ENCODE measurements at regions not wholly inside any gene's neighbourhood (a gene's known extent, or its start where the extent isn't known, plus 50 kb on each side); places are given as distances from the start of the nearest gene placed in this dataset.

- Histone ChIP-seq H3K9me3 (ENCODE audit: low read length) (no peaks in the 10 kb centered on the region), H4K20me1 (ENCODE audit: insufficient read depth, low read length) (no peaks in the 10 kb centered on the region), H3K4me1 (ENCODE audit: insufficient read depth, low read length, severe bottlenecking) (no peaks in the 10 kb centered on the region), H3K9ac (ENCODE audit: low read length) (no peak overlapping the region), H3K4me2 (ENCODE audit: low read length) (no peak overlapping the region), H3K79me2 (ENCODE audit: insufficient read depth, low read length) (no peaks in the 10 kb centered on the region), H3K27me3 (ENCODE audit: insufficient read depth, low read length) (no peaks in the 10 kb centered on the region), H3F3A (ENCODE audit: insufficient read depth, low read length) (no peaks in the 10 kb centered on the region), H3K36me3 (ENCODE audit: insufficient read depth, low read length) (no peaks in the 10 kb centered on the region), H3K4me3 (ENCODE audit: low read depth, low read length, poor library complexity, severe bottlenecking) (no peak overlapping the region), H3K9me2 (ENCODE audit: low read depth, low read length) (no peaks in the 10 kb centered on the region), H2AFZ (ENCODE audit: low read length) (no peak overlapping the region), H3K27ac (ENCODE audit: low read depth, low read length, poor library complexity, severe bottlenecking) (no peak overlapping the region)
- no peak for TF ChIP-seq CTCF (IDR thresholded peaks at IDR 0.05; ENCODE audit: low read length)
- no peak for TF ChIP-seq EZH2 (IDR thresholded peaks at IDR 0.05; ENCODE audit: borderline replicate concordance, low read length)
Measured at GRCh38 chr10:108791794-108792474, 1131.4 kb downstream of the XPNPEP1 start.

- H3K4me3 ChIP-seq (ENCODE audit: low read depth, low read length, poor library complexity, severe bottlenecking) = no peak overlapping the region
- no peak overlapping the region for H3K9ac ChIP-seq (ENCODE audit: low read length)
- H3K27ac ChIP-seq (ENCODE audit: low read depth, low read length, poor library complexity, severe bottlenecking) = no peak overlapping the region
- H3K27me3 ChIP-seq (ENCODE audit: insufficient read depth, low read length) = no peaks in the 10 kb centered on the region
- H3K4me1 ChIP-seq (ENCODE audit: insufficient read depth, low read length, severe bottlenecking) = no peaks in the 10 kb centered on the region
- H2AFZ ChIP-seq (ENCODE audit: low read length) = no peak overlapping the region
- no peak overlapping the region for H3K4me2 ChIP-seq (ENCODE audit: low read length)
- H3K9me3 ChIP-seq (ENCODE audit: low read length) = no peaks in the 10 kb centered on the region
- H3K9me2 ChIP-seq (ENCODE audit: low read depth, low read length) = no peaks in the 10 kb centered on the region
- no peak for TF ChIP-seq CTCF (IDR thresholded peaks at IDR 0.05; ENCODE audit: low read length)
- no peak for TF ChIP-seq EZH2 (IDR thresholded peaks at IDR 0.05; ENCODE audit: borderline replicate concordance, low read length)
- H3K36me3 ChIP-seq (ENCODE audit: insufficient read depth, low read length) = no peaks in the 10 kb centered on the region
- H3F3A ChIP-seq (ENCODE audit: insufficient read depth, low read length) = no peaks in the 10 kb centered on the region
- no peaks in the 10 kb centered on the region for H3K79me2 ChIP-seq (ENCODE audit: insufficient read depth, low read length)
- H4K20me1 ChIP-seq (ENCODE audit: insufficient read depth, low read length) = no peaks in the 10 kb centered on the region
Measured at GRCh38 chr10:108791030-108791429, 1132.3 kb downstream of the XPNPEP1 start.

- Histone ChIP-seq H3K4me1 (ENCODE audit: insufficient read depth, low read length, severe bottlenecking) (no peaks in the 10 kb centered on the region), H3K79me2 (ENCODE audit: insufficient read depth, low read length) (no peaks in the 10 kb centered on the region), H4K20me1 (ENCODE audit: insufficient read depth, low read length) (no peaks in the 10 kb centered on the region), H3K27ac (ENCODE audit: low read depth, low read length, poor library complexity, severe bottlenecking) (no peak overlapping the region), H3K9me3 (ENCODE audit: low read length) (no peaks in the 10 kb centered on the region), H3K36me3 (ENCODE audit: insufficient read depth, low read length) (no peaks in the 10 kb centered on the region), H2AFZ (ENCODE audit: low read length) (no peak overlapping the region), H3K4me3 (ENCODE audit: low read depth, low read length, poor library complexity, severe bottlenecking) (no peak overlapping the region), H3K9ac (ENCODE audit: low read length) (no peak overlapping the region), H3F3A (ENCODE audit: insufficient read depth, low read length) (no peaks in the 10 kb centered on the region), H3K9me2 (ENCODE audit: low read depth, low read length) (no peaks in the 10 kb centered on the region), H3K4me2 (ENCODE audit: low read length) (no peak overlapping the region), H3K27me3 (ENCODE audit: insufficient read depth, low read length) (no peaks in the 10 kb centered on the region)
- TF ChIP-seq CTCF (IDR thresholded peaks at IDR 0.05; ENCODE audit: low read length) = no peak
- no peak for TF ChIP-seq EZH2 (IDR thresholded peaks at IDR 0.05; ENCODE audit: borderline replicate concordance, low read length)
Measured at GRCh38 chr10:108789919-108790318, 1133.4 kb downstream of the XPNPEP1 start.

Data from OCI-LY1 (cell line).